ENCODE measurements at regions not wholly inside any gene's neighbourhood (a gene's known extent, or its start where the extent isn't known, plus 50 kb on each side); places are given as distances from the start of the nearest gene placed in this dataset.

- Histone ChIP-seq H4K20me1 (ENCODE audit: insufficient read depth, low read length) (no peaks in the 10 kb centered on the region), H3K4me2 (ENCODE audit: insufficient read depth, low read length) (peak overlapping the region; percentile 12), H3K4me3 (ENCODE audit: insufficient read depth, low read length) (no peak overlapping the region), H3K27ac (ENCODE audit: low read depth, low read length) (no peak overlapping the region), H3K27me3 (ENCODE audit: insufficient read depth, low read length) (no peaks in the 10 kb centered on the region), H3K79me2 (ENCODE audit: insufficient read depth, low read length) (no peaks in the 10 kb centered on the region), H2AFZ (ENCODE audit: low read length) (peak overlapping the region; percentile 44), H3K36me3 (ENCODE audit: insufficient read depth, low read length) (no peaks in the 10 kb centered on the region), H3K9me3 (ENCODE audit: low read depth, low read length) (no peaks in the 10 kb centered on the region), H3K4me1 (ENCODE audit: insufficient read depth, low read length) (peaks cover 29% of the 10 kb centered on the region)
- peak; percentile 86 for DNase-seq (ENCODE audit: insufficient read length, low spot score, missing footprints)
- no peak for TF ChIP-seq CTCF (IDR thresholded peaks at IDR 0.05; ENCODE audit: extremely low read depth, low read depth, low read length)
These were observed 63.5 kb downstream of the ENC1 start for GRCh38 chr5:74576941-74577456.

- peak overlapping the region; percentile 61 for H3K27ac ChIP-seq (ENCODE audit: low read depth, low read length)
- TF ChIP-seq CTCF (IDR thresholded peaks at IDR 0.05; ENCODE audit: extremely low read depth, low read depth, low read length) = no peak
- no peaks in the 10 kb centered on the region for H3K27me3 ChIP-seq (ENCODE audit: insufficient read depth, low read length)
These were observed 64.6 kb downstream of the ENC1 start for GRCh38 chr5:74575741-74576538.

DNA sequence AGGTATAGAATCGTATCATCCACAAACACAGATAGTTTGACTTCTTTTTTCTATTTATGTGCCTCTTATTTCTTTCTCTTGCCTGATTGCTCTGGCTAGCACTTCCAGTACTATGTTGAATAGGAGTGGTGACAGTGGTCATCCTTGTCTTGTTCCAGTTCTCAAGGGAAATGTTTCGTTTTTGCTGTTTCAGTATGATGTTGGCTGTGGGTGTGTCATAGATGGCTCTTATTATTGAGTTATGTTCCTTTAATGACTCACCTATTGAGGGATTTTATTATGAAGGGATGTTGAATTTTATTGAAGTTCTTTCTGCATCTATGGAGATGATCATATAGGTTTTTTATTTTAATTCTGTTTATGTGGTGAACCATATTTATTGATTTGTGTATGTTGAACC is 70.3 kb downstream of the ENC1 start:
- DNase-seq (ENCODE audit: insufficient read length, low spot score, missing footprints) = no peak
- H2AFZ ChIP-seq (ENCODE audit: low read length) = no peak overlapping the region
- no peak overlapping the region for H3K27ac ChIP-seq (ENCODE audit: low read depth, low read length)
- H3K36me3 ChIP-seq (ENCODE audit: insufficient read depth, low read length) = no peaks in the 10 kb centered on the region
- H3K4me3 ChIP-seq (ENCODE audit: insufficient read depth, low read length) = no peak overlapping the region
- peaks cover 3% of the 10 kb centered on the region for H3K4me1 ChIP-seq (ENCODE audit: insufficient read depth, low read length)
- no peak for TF ChIP-seq CTCF (IDR thresholded peaks at IDR 0.05; ENCODE audit: extremely low read depth, low read depth, low read length)
- no peak overlapping the region for H3K4me2 ChIP-seq (ENCODE audit: insufficient read depth, low read length)
- no peaks in the 10 kb centered on the region for H4K20me1 ChIP-seq (ENCODE audit: insufficient read depth, low read length)
- no peaks in the 10 kb centered on the region for H3K9me3 ChIP-seq (ENCODE audit: low read depth, low read length)
- no peaks in the 10 kb centered on the region for H3K27me3 ChIP-seq (ENCODE audit: insufficient read depth, low read length)
- no peaks in the 10 kb centered on the region for H3K79me2 ChIP-seq (ENCODE audit: insufficient read depth, low read length)

More at GRCh38 chr5:74575741-74576538, 64.6 kb downstream of the ENC1 start:
- Histone ChIP-seq H3K79me2 (ENCODE audit: insufficient read depth, low read length) (no peaks in the 10 kb centered on the region), H4K20me1 (ENCODE audit: insufficient read depth, low read length) (no peaks in the 10 kb centered on the region), H3K36me3 (ENCODE audit: insufficient read depth, low read length) (no peaks in the 10 kb centered on the region), H3K4me2 (ENCODE audit: insufficient read depth, low read length) (peak overlapping the region; percentile 27), H2AFZ (ENCODE audit: low read length) (peak overlapping the region; percentile 5), H3K9me3 (ENCODE audit: low read depth, low read length) (no peaks in the 10 kb centered on the region), H3K4me3 (ENCODE audit: insufficient read depth, low read length) (no peak overlapping the region), H3K4me1 (ENCODE audit: insufficient read depth, low read length) (peaks cover 29% of the 10 kb centered on the region)
- DNase-seq (ENCODE audit: insufficient read length, low spot score, missing footprints) = peak; percentile 93

DNA sequence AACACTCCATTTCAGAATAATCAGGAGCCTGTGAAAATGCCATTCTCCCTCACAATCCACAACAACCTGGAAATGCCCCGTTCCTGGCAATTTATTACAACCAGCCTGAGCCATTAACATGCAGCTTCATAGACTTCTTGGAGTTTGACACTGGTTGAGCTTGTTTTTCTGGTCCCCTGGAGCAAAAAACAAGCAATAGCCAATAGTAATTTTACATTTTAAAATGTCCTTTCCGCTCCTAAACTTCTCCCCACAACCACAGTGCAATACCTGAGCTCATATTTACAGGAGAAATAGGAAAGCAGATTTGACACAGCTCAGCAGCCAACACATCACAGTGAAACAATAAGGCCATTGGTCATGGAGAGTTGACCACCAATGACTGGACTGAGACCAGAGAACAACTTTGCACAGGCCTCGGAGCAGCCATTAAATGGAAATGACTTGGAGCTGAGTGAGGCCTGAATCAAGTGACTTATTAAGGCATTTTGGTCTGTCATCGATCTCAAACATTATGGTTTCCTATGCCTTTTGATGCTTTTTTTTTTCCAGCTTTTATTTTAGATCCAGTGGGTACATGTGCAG is 73.0 kb downstream of the ENC1 start:
- Histone ChIP-seq H3K4me1 (ENCODE audit: insufficient read depth, low read length) (no peaks in the 10 kb centered on the region), H3K27me3 (ENCODE audit: insufficient read depth, low read length) (no peaks in the 10 kb centered on the region), H3K79me2 (ENCODE audit: insufficient read depth, low read length) (no peaks in the 10 kb centered on the region), H2AFZ (ENCODE audit: low read length) (peak overlapping the region; percentile 63), H3K4me2 (ENCODE audit: insufficient read depth, low read length) (no peak overlapping the region), H3K27ac (ENCODE audit: low read depth, low read length) (no peak overlapping the region), H3K36me3 (ENCODE audit: insufficient read depth, low read length) (no peaks in the 10 kb centered on the region), H3K9me3 (ENCODE audit: low read depth, low read length) (no peaks in the 10 kb centered on the region), H4K20me1 (ENCODE audit: insufficient read depth, low read length) (no peaks in the 10 kb centered on the region), H3K4me3 (ENCODE audit: insufficient read depth, low read length) (no peak overlapping the region)
- TF ChIP-seq CTCF (IDR thresholded peaks at IDR 0.05; ENCODE audit: extremely low read depth, low read depth, low read length) = no peak
- DNase-seq (ENCODE audit: insufficient read length, low spot score, missing footprints) = no peak
